ENCODE measurements at regions not wholly inside any gene's neighbourhood (a gene's known extent, or its start where the extent isn't known, plus 50 kb on each side); places are given as distances from the start of the nearest gene placed in this dataset.

- TF ChIP-seq HNRNPK (IDR thresholded peaks at IDR 0.05; ENCODE audit: low read depth, low read length, poor library complexity, severe bottlenecking) (no peak), ATF7 (IDR thresholded peaks at IDR 0.05) (no peak), MAFG (tag; conservative IDR thresholded peaks at IDR 0.05) (no peak), ZNF583 (CRISPR knock-in tag; IDR thresholded peaks at IDR 0.05) (no peak)
- Histone ChIP-seq H3K9me3 (replicated peaks; ENCODE audit: control insufficient read depth, insufficient read depth, low read depth, low read length) (no peaks in the 10 kb centered on the region), H2AFZ (ENCODE audit: low read depth, low read length) (no peak overlapping the region), H3K27me3 (ENCODE audit: control insufficient read depth in 2 of 2, insufficient read depth in 2 of 2, low read length in 2 of 2) (no peaks in the 10 kb centered on the region), H3K79me2 (ENCODE audit: control insufficient read depth, insufficient read depth, low read length) (no peaks in the 10 kb centered on the region), H3K4me1 (replicated peaks in 1 of 2; ENCODE audit: control insufficient read depth in 2 of 2, insufficient read depth in 2 of 2, low read length in 2 of 2) (no peaks in the 10 kb centered on the region), H3K9ac (ENCODE audit: insufficient read depth in 1 of 2, low read depth in 2 of 2, low read length in 2 of 2) (no peak overlapping the region), H4K20me1 (replicated peaks; ENCODE audit: control insufficient read depth, insufficient read depth, low read length) (no peaks in the 10 kb centered on the region), H3K36me3 (ENCODE audit: control insufficient read depth, insufficient read depth, low read length) (no peaks in the 10 kb centered on the region), H3K9me1 (ENCODE audit: control insufficient read depth, insufficient read depth, low read length) (no peaks in the 10 kb centered on the region), H3K4me2 (ENCODE audit: insufficient read depth, low read length) (no peak overlapping the region), H3K27ac (ENCODE audit: extremely low read depth, low read depth, low read length) (no peak overlapping the region), H3K4me3 (no peak overlapping the region)
- CTCF ChIA-PET (ENCODE audit: low intra/inter-chr PET ratio) = no interaction called here
- POLR2A ChIA-PET = no interaction called here
- ATAC-seq (no peak), FAIRE-seq (no peak), DNase-seq (ENCODE audit: extremely low read depth in 1 of 4, low spot score in 3 of 4) (no peak)
- WGBS (ENCODE audit: insufficient coverage, low coverage, missing lambda C conversion rate) = 0% methylated on average over 1 of the region's 1 CpG
- in situ Hi-C loops (cut with MboI) (no loop called here), intact Hi-C loops (cut with micrococcal nuclease) (no loop called here)
- no TSS peak for BruUV-seq (replicated peaks)
These were observed 143.2 kb upstream of the RGS6 start for GRCh38 chr14:71789005-71789404.

DNA sequence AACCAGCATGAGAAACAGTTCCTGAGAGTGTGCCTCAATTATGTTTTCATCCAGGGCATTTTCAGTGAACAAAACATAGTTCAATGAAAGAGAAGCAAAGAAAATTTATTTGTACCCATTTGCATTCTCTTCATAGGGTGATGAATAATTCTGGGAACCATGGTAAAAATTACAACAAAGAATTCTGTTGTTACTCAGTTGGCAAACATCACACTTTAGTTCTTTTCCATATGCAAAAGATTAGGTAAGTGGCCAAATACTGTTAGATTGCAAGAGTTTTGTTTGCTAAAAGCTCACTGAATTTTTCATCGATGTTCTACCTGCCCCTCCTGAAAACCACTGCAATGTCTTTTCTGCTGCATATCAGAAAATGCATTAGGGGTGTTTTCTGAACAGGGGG is 132.4 kb upstream of the RGS6 start:
- DNase-seq (ENCODE audit: extremely low read depth in 1 of 4, low spot score in 3 of 4) (no peak), FAIRE-seq (no peak), ATAC-seq (no peak)
- ChIA-PET CTCF (ENCODE audit: low intra/inter-chr PET ratio) (no interaction called here), POLR2A (no interaction called here)
- intact Hi-C loops (cut with micrococcal nuclease) = no loop called here
- H3K79me2 ChIP-seq (ENCODE audit: control insufficient read depth, insufficient read depth, low read length) = no peaks in the 10 kb centered on the region
- 0% methylated on average over 1 of the region's 1 CpG for WGBS (ENCODE audit: insufficient coverage, low coverage, missing lambda C conversion rate)
- H3K4me3 ChIP-seq = no peak overlapping the region
- no peaks in the 10 kb centered on the region for H3K36me3 ChIP-seq (ENCODE audit: control insufficient read depth, insufficient read depth, low read length)
- no peaks in the 10 kb centered on the region for H3K9me1 ChIP-seq (ENCODE audit: control insufficient read depth, insufficient read depth, low read length)
- H3K9ac ChIP-seq (ENCODE audit: insufficient read depth in 1 of 2, low read depth in 2 of 2, low read length in 2 of 2) = no peak overlapping the region
- no peaks in the 10 kb centered on the region for H3K4me1 ChIP-seq (replicated peaks in 1 of 2; ENCODE audit: control insufficient read depth in 2 of 2, insufficient read depth in 2 of 2, low read length in 2 of 2)
- no peaks in the 10 kb centered on the region for H4K20me1 ChIP-seq (replicated peaks; ENCODE audit: control insufficient read depth, insufficient read depth, low read length)
- H3K27me3 ChIP-seq (ENCODE audit: control insufficient read depth in 2 of 2, insufficient read depth in 2 of 2, low read length in 2 of 2) = no peaks in the 10 kb centered on the region; a peak in 1 of 5 replicates
- BruUV-seq (replicated peaks) = no TSS peak
- H3K9me3 ChIP-seq (replicated peaks; ENCODE audit: control insufficient read depth, insufficient read depth, low read depth, low read length) = no peaks in the 10 kb centered on the region
- H3K4me2 ChIP-seq (ENCODE audit: insufficient read depth, low read length) = no peak overlapping the region
- H3K27ac ChIP-seq (ENCODE audit: extremely low read depth, low read depth, low read length) = no peak overlapping the region
- in situ Hi-C loops (cut with MboI) = no loop called here
- no peak overlapping the region for H2AFZ ChIP-seq (ENCODE audit: low read depth, low read length)
- TF ChIP-seq POLR2AphosphoS5 (IDR thresholded peaks at IDR 0.05; ENCODE audit: control insufficient read depth, insufficient read depth, low read depth, low read length) (no peak), GTF3C2 (IDR thresholded peaks at IDR 0.05; ENCODE audit: borderline replicate concordance, extremely low read depth, insufficient read length) (no peak)

All from K562 (cell line).